Activated naive CD8-positive, alpha-beta T cell treated with anti-CD3 and anti-CD28 coated beads, Interleukin-2, amount 50 U/mL, for 24 hours (primary cell): ENCODE measurements at regions not wholly inside any gene's neighbourhood (a gene's known extent, or its start where the extent isn't known, plus 50 kb on each side); places are given as distances from the start of the nearest gene placed in this dataset.
"Not testable (repeated sequence)": the region's sequence is repeated elsewhere in the genome, so short reads cannot be mapped to it uniquely, and the experiment has no call there.

Experiments used
- ATAC-seq: fragments of 150-1000 bp; cut with Tn5 transposase; one replicate; pipeline ENCODE4 v1.10.0; 2021
- DNase-seq: peaks from one replicate; pipeline ENCODE4 v3.0.0; 2021
- H3K27ac Mint-ChIP-seq: one replicate; pipeline ENCODE4 v1.8.0; 2021; ENCODE audit warnings: mild to moderate bottlenecking, mixed read lengths
- H3K27me3 Mint-ChIP-seq: one replicate; pipeline ENCODE4 v1.8.0; 2021; ENCODE audit warnings: mixed read lengths
- H3K36me3 Mint-ChIP-seq: one replicate; pipeline ENCODE4 v1.8.0; 2021; ENCODE audit warnings: low read depth, mixed read lengths
- H3K4me1 Mint-ChIP-seq: one replicate; pipeline ENCODE4 v1.8.0; 2021; ENCODE audit warnings: mixed read lengths
- H3K4me3 Mint-ChIP-seq: one replicate; pipeline ENCODE4 v1.8.0; 2021; ENCODE audit warnings: mild to moderate bottlenecking, moderate library complexity, mixed read lengths
- H3K9me3 Mint-ChIP-seq: one replicate; pipeline ENCODE4 v1.8.0; 2021; ENCODE audit warnings: mixed read lengths

GRCh38 chr2:97348265-97348664 lies 235.3 kb downstream of the ANKRD36 start:
- no peaks in the 10 kb centered on the region for H3K4me1 Mint-ChIP-seq
- H3K4me3 Mint-ChIP-seq, result no peak overlapping the region
- DNase-seq (no peak), ATAC-seq (no peak)
- H3K27ac Mint-ChIP-seq, result no peak overlapping the region
- H3K27me3 Mint-ChIP-seq, result peaks cover 13% of the 10 kb centered on the region
- H3K9me3 Mint-ChIP-seq, result no peaks in the 10 kb centered on the region
- H3K36me3 Mint-ChIP-seq, result no peaks in the 10 kb centered on the region

- not testable (repeated sequence) for H3K4me3 Mint-ChIP-seq, H3K9me3 Mint-ChIP-seq, DNase-seq, H3K27ac Mint-ChIP-seq, ATAC-seq, H3K36me3 Mint-ChIP-seq, H3K4me1 Mint-ChIP-seq, H3K27me3 Mint-ChIP-seq
Observed at GRCh38 chr2:97344937-97345336, 232.0 kb downstream of the ANKRD36 start.

- H3K27me3 Mint-ChIP-seq, H3K9me3 Mint-ChIP-seq, H3K36me3 Mint-ChIP-seq, DNase-seq, H3K4me3 Mint-ChIP-seq, H3K4me1 Mint-ChIP-seq, H3K27ac Mint-ChIP-seq: not testable (repeated sequence)
- ATAC-seq, result peak; percentile 43
Observed at GRCh38 chr2:97333674-97334073, 220.7 kb downstream of the ANKRD36 start.

- not testable (repeated sequence) for H3K27me3 Mint-ChIP-seq, H3K4me1 Mint-ChIP-seq, H3K36me3 Mint-ChIP-seq, H3K4me3 Mint-ChIP-seq, H3K9me3 Mint-ChIP-seq, DNase-seq, H3K27ac Mint-ChIP-seq, ATAC-seq
Observed at GRCh38 chr2:97332184-97332583, 219.2 kb downstream of the ANKRD36 start.

GRCh38 chr2:97321936-97322713 lies 209.2 kb downstream of the ANKRD36 start:
- H3K4me3 Mint-ChIP-seq, H3K9me3 Mint-ChIP-seq, DNase-seq, H3K36me3 Mint-ChIP-seq, ATAC-seq, H3K27ac Mint-ChIP-seq, H3K4me1 Mint-ChIP-seq, H3K27me3 Mint-ChIP-seq: not testable (repeated sequence)

- not testable (repeated sequence) for H3K4me3 Mint-ChIP-seq, DNase-seq, H3K27ac Mint-ChIP-seq, ATAC-seq, H3K27me3 Mint-ChIP-seq, H3K4me1 Mint-ChIP-seq, H3K9me3 Mint-ChIP-seq, H3K36me3 Mint-ChIP-seq
Observed at GRCh38 chr2:97315358-97315757, 202.4 kb downstream of the ANKRD36 start.

- H3K4me3 Mint-ChIP-seq, H3K36me3 Mint-ChIP-seq, H3K9me3 Mint-ChIP-seq, H3K27me3 Mint-ChIP-seq, H3K27ac Mint-ChIP-seq, H3K4me1 Mint-ChIP-seq, DNase-seq, ATAC-seq: not testable (repeated sequence)
Observed at GRCh38 chr2:97312426-97312825, 199.5 kb downstream of the ANKRD36 start.

- not testable (repeated sequence) for H3K4me1 Mint-ChIP-seq
Observed at GRCh38 chr2:97305426-97305825, 192.5 kb downstream of the ANKRD36 start.

GRCh38 chr2:97302881-97303280 lies 189.9 kb downstream of the ANKRD36 start:
- H3K36me3 Mint-ChIP-seq, H3K27ac Mint-ChIP-seq, DNase-seq, H3K9me3 Mint-ChIP-seq, ATAC-seq, H3K27me3 Mint-ChIP-seq, H3K4me3 Mint-ChIP-seq, H3K4me1 Mint-ChIP-seq: not testable (repeated sequence)

More at GRCh38 chr2:97305426-97305825, 192.5 kb downstream of the ANKRD36 start:
- H3K27me3 Mint-ChIP-seq, H3K4me3 Mint-ChIP-seq, H3K27ac Mint-ChIP-seq, ATAC-seq, DNase-seq, H3K9me3 Mint-ChIP-seq, H3K36me3 Mint-ChIP-seq: not testable (repeated sequence)

- H3K4me3 Mint-ChIP-seq, H3K27ac Mint-ChIP-seq, H3K4me1 Mint-ChIP-seq, DNase-seq, ATAC-seq, H3K36me3 Mint-ChIP-seq, H3K27me3 Mint-ChIP-seq, H3K9me3 Mint-ChIP-seq: not testable (repeated sequence)
Observed at GRCh38 chr2:97301771-97302170, 188.8 kb downstream of the ANKRD36 start.
